H9 (cell line): ENCODE measurements at regions not wholly inside any gene's neighbourhood (a gene's known extent, or its start where the extent isn't known, plus 50 kb on each side); places are given as distances from the start of the nearest gene placed in this dataset.

ENCODE experiments used
- DNase-seq: peaks from one replicate; pipeline ENCODE4 v3.0.0-alpha.2; 2017
- H2AFZ ChIP-seq: one replicate; pipeline ENCODE4 v1.6.1; 2013; ENCODE audit warnings: mild to moderate bottlenecking, low read length, control low read depth, moderate library complexity
- H2AK5ac ChIP-seq: 2 replicates; pipeline ENCODE4 v1.6.1; 2013; ENCODE audit warnings: low read length, control low read depth, mixed read lengths; ENCODE audit not compliant: insufficient read length
- H2BK120ac ChIP-seq: one replicate; pipeline ENCODE4 v1.6.1; 2013; ENCODE audit warnings: low read depth, mild to moderate bottlenecking, low read length, control low read depth, inconsistent platforms; ENCODE audit not compliant: poor library complexity, severe bottlenecking
- H2BK12ac ChIP-seq: 2 replicates; pipeline ENCODE4 v1.6.1; 2013; ENCODE audit warnings: low read length, control low read depth, mixed read lengths, low read depth; ENCODE audit not compliant: insufficient read length
- H2BK15ac ChIP-seq: 2 replicates; pipeline ENCODE4 v1.6.1; 2013; ENCODE audit warnings: low read depth, low read length, control low read depth
- H2BK20ac ChIP-seq: one replicate; pipeline ENCODE4 v1.6.1; 2013; ENCODE audit warnings: low read depth, mild to moderate bottlenecking, low read length, control low read depth, inconsistent platforms; ENCODE audit not compliant: poor library complexity, severe bottlenecking
- H2BK5ac ChIP-seq: 2 replicates; pipeline ENCODE4 v1.6.1; 2013; ENCODE audit warnings: low read length, control low read depth, mixed read lengths; ENCODE audit not compliant: insufficient read length
- H3K14ac ChIP-seq: 2 replicates; pipeline ENCODE4 v1.6.1; 2013; ENCODE audit warnings: low read length, control low read depth; ENCODE audit not compliant: insufficient read depth
- H3K18ac ChIP-seq: 2 replicates; pipeline ENCODE4 v1.6.1; 2013; ENCODE audit warnings: low read depth, mild to moderate bottlenecking, mixed read lengths, low read length, control low read depth; ENCODE audit not compliant: insufficient read length
- H3K23ac ChIP-seq: 2 replicates; pipeline ENCODE4 v1.6.1; 2013; ENCODE audit warnings: low read length, control low read depth, mixed read lengths, low read depth; ENCODE audit not compliant: insufficient read length
- H3K23me2 ChIP-seq: 2 replicates; pipeline ENCODE4 v1.6.1; 2013; ENCODE audit warnings: low read depth, mild to moderate bottlenecking, mixed read lengths, low read length, control low read depth; ENCODE audit not compliant: insufficient read length, poor library complexity, severe bottlenecking
- H3K27ac ChIP-seq: 2 replicates; pipeline ENCODE4 v1.5.1; 2013; ENCODE audit warnings: low read length, control low read depth, mixed read lengths, low read depth; ENCODE audit not compliant: insufficient read length
- H3K27me3 ChIP-seq: 2 replicates; pipeline ENCODE4 v1.6.1; 2013; ENCODE audit warnings: low read length, control low read depth, inconsistent platforms; ENCODE audit not compliant: insufficient read depth
- H3K4ac ChIP-seq: 2 replicates; pipeline ENCODE4 v1.6.1; 2013; ENCODE audit warnings: low read depth, mild to moderate bottlenecking, control low read depth, inconsistent platforms, low read length, moderate library complexity
- H3K4me1 ChIP-seq: 2 replicates; pipeline ENCODE4 v1.6.1; 2013; ENCODE audit warnings: low read length, control low read depth, inconsistent platforms; ENCODE audit not compliant: insufficient read depth
- H3K4me2 ChIP-seq: 2 replicates; pipeline ENCODE4 v1.6.1; 2013; ENCODE audit warnings: low read length, control low read depth, mixed read lengths; ENCODE audit not compliant: insufficient read length, insufficient read depth
- H3K56ac ChIP-seq: 2 replicates; pipeline ENCODE4 v1.6.1; 2013; ENCODE audit warnings: low read depth, mild to moderate bottlenecking, mixed read lengths, low read length, control low read depth; ENCODE audit not compliant: insufficient read length
- H3K79me1 ChIP-seq: 2 replicates; pipeline ENCODE4 v1.6.1; 2013; ENCODE audit warnings: low read depth, mild to moderate bottlenecking, moderate library complexity, low read length, control low read depth, inconsistent platforms; ENCODE audit not compliant: insufficient read depth, poor library complexity, severe bottlenecking
- H3K79me2 ChIP-seq: 2 replicates; pipeline ENCODE4 v1.6.1; 2013; ENCODE audit warnings: low read length, control low read depth, inconsistent platforms; ENCODE audit not compliant: insufficient read depth
- H3K9ac ChIP-seq: 2 replicates; pipeline ENCODE4 v1.6.1; 2013; ENCODE audit warnings: low read length, control low read depth, mixed read lengths; ENCODE audit not compliant: insufficient read length; ENCODE audit errors: extremely low read depth
- H3K9me3 ChIP-seq: one replicate; pipeline ENCODE4 v1.6.1; 2013; ENCODE audit warnings: low read depth, low read length, inconsistent platforms; ENCODE audit not compliant: control insufficient read depth
- H3T11ph ChIP-seq: one replicate; pipeline ENCODE4 v1.6.1; 2013; ENCODE audit warnings: mild to moderate bottlenecking, low read length, control low read depth, inconsistent platforms
- H4K20me1 ChIP-seq: one replicate; pipeline ENCODE4 v1.6.1; 2013; ENCODE audit not compliant: control insufficient read depth, insufficient read length, insufficient read depth
- H4K5ac ChIP-seq: 2 replicates; pipeline ENCODE4 v1.6.1; 2013; ENCODE audit warnings: low read depth, mild to moderate bottlenecking, mixed read lengths, low read length, control low read depth; ENCODE audit not compliant: insufficient read length
- H4K8ac ChIP-seq: replicated peaks from 2 replicates; pipeline ENCODE4 v1.6.1; 2013; ENCODE audit warnings: low read length, control low read depth, mixed read lengths, low read depth; ENCODE audit not compliant: insufficient read length
- H4K91ac ChIP-seq: 2 replicates; pipeline ENCODE4 v1.6.1; 2013; ENCODE audit warnings: low read depth, mild to moderate bottlenecking, moderate library complexity, mixed read lengths, low read length, control low read depth; ENCODE audit not compliant: insufficient read length
- H3K27ac Mint-ChIP-seq, 3 experiments: 2 replicates in 2 of 3; 3 replicates in 1 of 3; pipeline ENCODE4 v1.8.0; 2020 to 2021; ENCODE audit warnings: mixed read lengths in 3 of 3, mild to moderate bottlenecking in 1 of 3, moderate library complexity in 1 of 3
- H3K27me3 Mint-ChIP-seq: 2 replicates; pipeline ENCODE4 v1.8.0; 2021; ENCODE audit warnings: low read depth, mild to moderate bottlenecking, moderate library complexity, mixed read lengths
- H3K36me3 Mint-ChIP-seq, 3 experiments: 2 replicates in 2 of 3; 3 replicates in 1 of 3; pipeline ENCODE4 v1.8.0; 2020 to 2021; ENCODE audit warnings: low read depth in 3 of 3, mixed read lengths in 3 of 3; ENCODE audit not compliant: insufficient read depth in 1 of 3
- H3K4me1 Mint-ChIP-seq, 2 experiments: 2 replicates each; pipeline ENCODE4 v1.8.0; 2020; ENCODE audit warnings: mixed read lengths in 2 of 2
- H3K4me3 Mint-ChIP-seq, 2 experiments: 2 replicates in 1 of 2; 3 replicates in 1 of 2; pipeline ENCODE4 v1.8.0; 2020 to 2021; ENCODE audit warnings: mild to moderate bottlenecking in 2 of 2, mixed read lengths in 2 of 2, moderate library complexity in 1 of 2
- H3K9me3 Mint-ChIP-seq, 2 experiments: 2 replicates in 1 of 2; 3 replicates in 1 of 2; pipeline ENCODE4 v1.8.0; 2020; ENCODE audit warnings: mild to moderate bottlenecking in 2 of 2, mixed read lengths in 2 of 2, moderate library complexity in 1 of 2
- CTCF ChIP-seq: fragments of 200-600 bp; sonication (generic); conservative IDR thresholded peaks from 3 replicates; pipeline ENCODE4 v1.8.0; 2021; ENCODE audit warnings: antibody characterized with exemption, mild to moderate bottlenecking

DNA sequence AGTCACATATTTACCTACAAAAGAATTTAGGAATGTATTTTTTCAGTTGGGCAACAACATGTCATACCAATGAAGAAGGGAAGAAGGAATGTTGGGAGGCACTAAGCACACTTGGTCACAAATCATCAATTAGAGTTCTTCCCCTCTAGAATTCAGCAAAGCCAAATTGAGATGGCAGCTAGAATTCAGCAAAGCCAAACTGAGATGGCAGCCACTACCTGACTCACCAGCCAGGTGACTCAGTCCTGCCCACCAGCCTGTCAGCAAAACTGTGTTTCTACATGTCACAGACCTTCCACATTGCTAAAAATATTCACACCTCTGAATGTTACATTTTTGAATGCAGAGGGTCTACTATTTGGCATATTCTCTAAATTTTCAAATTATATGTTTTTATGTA lies 63.2 kb upstream of the NOCT start:
- Histone ChIP-seq H2BK15ac (no peak overlapping the region), H2BK5ac (no peak overlapping the region), H2BK20ac (no peak overlapping the region), H3K4me1 (no peaks in the 10 kb centered on the region; the same call in 1 of the 2 replicates), H2AK5ac (no peak overlapping the region), H3K79me2 (no peaks in the 10 kb centered on the region), H3K79me1 (no peaks in the 10 kb centered on the region), H4K5ac (no peak overlapping the region), H3K9ac (no peak overlapping the region), H3K9me3 (no peaks in the 10 kb centered on the region), H3K23ac (no peak overlapping the region), H4K20me1 (no peaks in the 10 kb centered on the region), H3K27ac (no peak overlapping the region), H3K23me2 (no peaks in the 10 kb centered on the region), H3K56ac (no peak overlapping the region), H2AFZ (no peak overlapping the region), H3T11ph (no peak overlapping the region), H2BK120ac (no peak overlapping the region), H4K8ac (no peak overlapping the region), H3K27me3 (no peaks in the 10 kb centered on the region), H4K91ac (no peak overlapping the region), H3K4ac (no peak overlapping the region), H3K14ac (no peak overlapping the region), H3K4me2 (no peak overlapping the region), H3K18ac (no peak overlapping the region), H2BK12ac (no peak overlapping the region)
- Mint-ChIP-seq H3K4me1 (peaks cover 2 to 4% of the 10 kb centered on the region in 2 experiments; a peak in 3 of 4 replicates), H3K36me3 (no peaks in the 10 kb centered on the region), H3K4me3 (no peak overlapping the region), H3K9me3 (no peaks in the 10 kb centered on the region), H3K27ac (no peak overlapping the region; a peak in 1 of 7 replicates), H3K27me3 (no peaks in the 10 kb centered on the region)
- no peak for TF ChIP-seq CTCF
- no peak for DNase-seq
